Activated CD4-positive, alpha-beta T cell treated with anti-CD3 and anti-CD28 coated beads, Interleukin-2, amount 10 ng/mL, durations not matched to agents 7 days and 5 days (primary cell): ENCODE measurements at regions not wholly inside any gene's neighbourhood (a gene's known extent, or its start where the extent isn't known, plus 50 kb on each side); places are given as distances from the start of the nearest gene placed in this dataset.

ENCODE experiments used
- CTCF ChIA-PET: fragments of 350-600 bp; sonication (Branson Sonifier 250); formaldehyde crosslinking; loops from one replicate; lab custom pipeline; 2021; ENCODE audit warnings: antibody characterized with exemption; lab: Charles Lee
- POLR2A ChIA-PET: fragments of 350-600 bp; sonication (Branson Sonifier 250); formaldehyde crosslinking; loops from one replicate; lab custom pipeline; 2021; ENCODE audit warnings: antibody characterized with exemption; lab: Charles Lee
- DNase-seq: peaks from one replicate; pipeline ENCODE4 v3.0.0-alpha.2; 2020
- H3K27ac Mint-ChIP-seq: one replicate; pipeline ENCODE4 v1.8.0; 2021; ENCODE audit warnings: mild to moderate bottlenecking, moderate library complexity, mixed read lengths
- H3K27me3 Mint-ChIP-seq: one replicate; pipeline ENCODE4 v1.8.0; 2021; ENCODE audit warnings: mixed read lengths
- H3K36me3 Mint-ChIP-seq: one replicate; pipeline ENCODE4 v1.8.0; 2021; ENCODE audit warnings: low read depth, mixed read lengths
- H3K4me1 Mint-ChIP-seq: one replicate; pipeline ENCODE4 v1.8.0; 2021; ENCODE audit warnings: mixed read lengths
- H3K4me3 Mint-ChIP-seq: one replicate; pipeline ENCODE4 v1.8.0; 2021; ENCODE audit warnings: mild to moderate bottlenecking, moderate library complexity, mixed read lengths
- H3K9me3 Mint-ChIP-seq: one replicate; pipeline ENCODE4 v1.8.0; 2021; ENCODE audit warnings: mixed read lengths

DNA sequence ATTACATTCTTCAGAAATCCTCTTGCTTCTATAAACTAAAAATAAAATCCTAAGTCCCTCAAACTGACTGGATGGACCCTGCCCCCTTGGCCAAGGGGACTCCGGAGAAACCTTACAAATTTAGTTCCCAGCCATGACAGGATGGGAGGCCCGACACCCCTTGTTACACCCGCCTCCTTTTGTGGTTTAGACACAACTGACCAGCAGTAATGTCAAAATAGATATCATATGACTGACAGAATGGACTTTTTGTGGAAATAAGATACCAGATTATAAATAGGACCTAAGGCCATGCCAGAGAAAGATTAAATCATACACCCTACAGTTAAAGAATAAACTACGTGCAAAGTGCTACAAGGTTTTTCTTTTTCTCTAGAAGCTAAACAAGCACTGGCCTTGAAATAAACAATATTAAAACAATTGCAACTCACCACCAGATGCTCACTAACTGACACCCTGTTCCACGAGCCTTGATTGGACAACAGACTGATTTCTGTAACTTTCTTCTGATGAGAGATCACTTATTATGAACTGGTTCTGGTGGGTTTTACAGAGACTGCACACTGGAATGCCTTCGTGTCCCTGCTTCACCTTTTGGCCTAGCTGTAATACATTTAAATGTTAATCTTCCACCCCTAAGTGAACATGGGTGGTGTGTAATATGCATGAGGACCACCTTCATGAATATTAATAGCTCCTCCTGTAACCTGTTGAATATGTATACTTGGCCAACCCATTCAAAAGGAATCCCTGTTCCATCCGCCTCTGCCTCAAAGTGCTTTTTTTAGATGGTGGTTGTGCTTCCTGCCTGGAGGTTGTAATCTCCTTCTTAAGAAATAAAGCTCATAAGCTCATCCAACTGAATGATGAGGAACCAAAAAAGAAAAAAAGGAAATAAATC is 99.6 kb downstream of the ODF2L start:
- Mint-ChIP-seq H3K27ac (no peak overlapping the region), H3K4me1 (no peaks in the 10 kb centered on the region), H3K36me3 (no peaks in the 10 kb centered on the region), H3K4me3 (no peak overlapping the region), H3K27me3 (peaks cover 3% of the 10 kb centered on the region), H3K9me3 (peaks cover 3% of the 10 kb centered on the region)
- POLR2A ChIA-PET: no interaction called here
- CTCF ChIA-PET: no interaction called here
- no peak for DNase-seq

- Mint-ChIP-seq H3K27me3 (peaks cover 2% of the 10 kb centered on the region), H3K9me3 (no peaks in the 10 kb centered on the region), H3K4me3 (no peak overlapping the region), H3K36me3 (no peaks in the 10 kb centered on the region), H3K27ac (no peak overlapping the region), H3K4me1 (no peaks in the 10 kb centered on the region)
- POLR2A ChIA-PET: no interaction called here
- CTCF ChIA-PET: no interaction called here
- DNase-seq: no peak
Observed at GRCh38 chr1:86289746-86290145, 106.4 kb downstream of the ODF2L start.

DNA sequence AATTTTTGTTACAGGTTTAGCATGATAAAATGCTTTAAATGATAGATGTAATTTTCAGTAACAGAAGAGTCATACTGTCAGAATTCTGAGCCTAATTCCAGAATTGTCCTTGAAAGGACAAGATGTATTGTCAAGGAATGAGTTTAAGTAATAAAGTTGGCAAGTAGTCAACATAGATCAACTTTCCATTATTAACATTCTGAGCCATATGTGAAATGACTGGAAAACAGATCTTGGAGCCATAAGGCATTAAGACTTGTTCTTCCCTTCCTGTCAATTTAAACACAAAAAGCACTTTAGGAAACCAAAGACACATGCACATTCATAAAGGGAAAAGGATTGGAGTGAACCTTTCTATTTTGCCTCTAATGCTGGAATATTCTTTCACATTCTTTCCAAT is 107.0 kb downstream of the ODF2L start:
- Mint-ChIP-seq H3K4me3 (no peak overlapping the region), H3K27ac (no peak overlapping the region), H3K27me3 (peaks cover 2% of the 10 kb centered on the region), H3K36me3 (no peaks in the 10 kb centered on the region), H3K9me3 (no peaks in the 10 kb centered on the region), H3K4me1 (no peaks in the 10 kb centered on the region)
- DNase-seq: no peak
- POLR2A ChIA-PET: no interaction called here
- CTCF ChIA-PET: no interaction called here

- Mint-ChIP-seq H3K27me3 (peaks cover 2% of the 10 kb centered on the region), H3K4me3 (no peak overlapping the region), H3K27ac (no peak overlapping the region), H3K9me3 (no peaks in the 10 kb centered on the region), H3K4me1 (no peaks in the 10 kb centered on the region), H3K36me3 (no peaks in the 10 kb centered on the region)
- CTCF ChIA-PET: no interaction called here
- DNase-seq: no peak
- POLR2A ChIA-PET: interaction anchor here (0.6 kb wide), 1 partner anchor 144 kb away, joined by 3 read pairs; no protein-coding TSS in a partner anchor
Observed at GRCh38 chr1:86288586-86289147, 107.5 kb downstream of the ODF2L start.

- no peak overlapping the region for H3K4me3 Mint-ChIP-seq
- H3K4me1 Mint-ChIP-seq: no peaks in the 10 kb centered on the region
- ChIA-PET POLR2A (no interaction called here), CTCF (no interaction called here)
- no peak overlapping the region for H3K27ac Mint-ChIP-seq
- no peak for DNase-seq
- no peaks in the 10 kb centered on the region for H3K9me3 Mint-ChIP-seq
- no peaks in the 10 kb centered on the region for H3K27me3 Mint-ChIP-seq
- no peaks in the 10 kb centered on the region for H3K36me3 Mint-ChIP-seq
Observed at GRCh38 chr1:86285796-86286195, 110.3 kb downstream of the ODF2L start.

DNA sequence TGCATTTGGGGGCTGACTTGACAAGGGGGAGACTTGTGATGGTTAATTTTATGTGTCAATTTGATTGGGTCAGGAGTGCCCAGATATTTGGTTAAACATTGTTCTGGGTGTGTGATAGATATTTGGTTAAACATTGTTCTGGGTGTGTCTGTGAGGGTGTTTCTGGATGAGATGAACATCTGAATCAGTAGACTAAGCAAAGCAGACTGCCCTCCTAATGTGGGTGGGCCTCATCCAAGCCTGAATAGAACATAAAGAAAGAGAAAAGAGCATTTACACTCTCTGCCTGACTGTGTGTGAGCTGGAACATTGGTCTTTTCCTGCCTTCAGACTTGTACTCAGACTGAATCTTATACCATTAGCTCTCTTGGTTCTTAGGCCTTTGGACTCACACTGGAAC is 113.5 kb downstream of the ODF2L start:
- CTCF ChIA-PET: no interaction called here
- H3K36me3 Mint-ChIP-seq: no peaks in the 10 kb centered on the region

DNA sequence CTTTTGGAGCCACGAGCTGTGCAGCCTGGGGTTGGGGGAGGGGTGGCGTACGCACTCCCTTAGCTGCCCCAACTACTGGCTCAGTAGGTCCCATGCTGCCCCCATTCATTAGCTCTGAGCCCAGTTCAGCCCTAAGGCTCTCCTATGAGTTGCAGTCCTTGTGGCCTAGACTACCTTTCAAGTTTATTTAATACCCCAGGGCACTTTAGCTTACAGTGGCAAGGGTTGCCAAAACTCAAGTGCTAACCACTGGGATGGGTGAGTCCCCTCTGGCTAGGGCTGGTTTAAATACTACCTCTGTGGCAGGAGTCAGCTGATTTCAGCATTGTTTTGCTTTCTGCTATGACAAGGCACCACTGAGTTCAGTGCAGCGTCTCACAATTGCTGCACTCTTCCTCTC is 118.2 kb downstream of the ODF2L start:
- H3K27me3 Mint-ChIP-seq: no peaks in the 10 kb centered on the region
- no peak overlapping the region for H3K4me3 Mint-ChIP-seq
- no peaks in the 10 kb centered on the region for H3K4me1 Mint-ChIP-seq
- ChIA-PET CTCF (no interaction called here), POLR2A (no interaction called here)
- no peak overlapping the region for H3K27ac Mint-ChIP-seq
- H3K9me3 Mint-ChIP-seq: no peaks in the 10 kb centered on the region
- no peak for DNase-seq
- no peaks in the 10 kb centered on the region for H3K36me3 Mint-ChIP-seq

More for the DNA sequence above, 113.5 kb downstream of the ODF2L start:
- H3K4me1 Mint-ChIP-seq: no peaks in the 10 kb centered on the region
- H3K27me3 Mint-ChIP-seq: no peaks in the 10 kb centered on the region
- H3K4me3 Mint-ChIP-seq: no peak overlapping the region
- POLR2A ChIA-PET: interaction anchor here (0.6 kb wide), 1 partner anchor 88 kb away, joined by 8 read pairs; no protein-coding TSS in a partner anchor
- H3K27ac Mint-ChIP-seq: no peak overlapping the region
- no peaks in the 10 kb centered on the region for H3K9me3 Mint-ChIP-seq
- no peak for DNase-seq

DNA sequence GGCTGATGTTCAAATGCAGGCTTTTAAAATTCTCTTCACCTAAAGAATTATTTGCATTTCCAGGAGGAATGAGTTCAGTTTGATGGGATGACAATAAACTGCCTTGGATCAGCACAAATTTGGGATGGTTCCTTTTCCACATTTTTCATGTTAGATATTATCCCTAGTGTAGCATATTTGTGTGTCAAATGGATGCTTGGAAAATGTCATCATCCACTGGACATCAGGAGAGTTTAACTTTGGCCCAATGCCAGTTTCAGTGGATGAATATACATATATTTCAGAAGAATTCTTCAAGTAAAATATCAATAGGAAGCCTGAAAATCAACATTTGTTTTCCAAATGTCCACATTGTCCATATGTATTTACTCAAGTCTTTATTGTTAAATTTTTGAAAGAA is 116.5 kb upstream of the COL24A1 start:
- Mint-ChIP-seq H3K27ac (no peak overlapping the region), H3K36me3 (no peaks in the 10 kb centered on the region), H3K4me3 (no peak overlapping the region), H3K27me3 (no peaks in the 10 kb centered on the region), H3K4me1 (no peaks in the 10 kb centered on the region), H3K9me3 (no peaks in the 10 kb centered on the region)
- POLR2A ChIA-PET: no interaction called here
- no peak for DNase-seq
- CTCF ChIA-PET: no interaction called here

GRCh38 chr1:86272083-86272482 is 115.5 kb upstream of the COL24A1 start:
- Mint-ChIP-seq H3K27ac (no peak overlapping the region), H3K27me3 (no peaks in the 10 kb centered on the region), H3K4me1 (no peaks in the 10 kb centered on the region), H3K4me3 (no peak overlapping the region), H3K36me3 (no peaks in the 10 kb centered on the region), H3K9me3 (no peaks in the 10 kb centered on the region)
- POLR2A ChIA-PET: no interaction called here
- CTCF ChIA-PET: no interaction called here
- no peak for DNase-seq

- no peaks in the 10 kb centered on the region for H3K4me1 Mint-ChIP-seq
- H3K27ac Mint-ChIP-seq: no peak overlapping the region
- DNase-seq: no peak
- no peak overlapping the region for H3K4me3 Mint-ChIP-seq
- ChIA-PET CTCF (no interaction called here), POLR2A (no interaction called here)
- H3K36me3 Mint-ChIP-seq: no peaks in the 10 kb centered on the region
- no peaks in the 10 kb centered on the region for H3K27me3 Mint-ChIP-seq
- H3K9me3 Mint-ChIP-seq: no peaks in the 10 kb centered on the region
Observed at GRCh38 chr1:86271046-86271445, 114.5 kb upstream of the COL24A1 start.

GRCh38 chr1:86263101-86263500 is 106.5 kb upstream of the COL24A1 start:
- Mint-ChIP-seq H3K27me3 (no peaks in the 10 kb centered on the region), H3K9me3 (no peaks in the 10 kb centered on the region), H3K4me1 (no peaks in the 10 kb centered on the region), H3K27ac (no peak overlapping the region), H3K4me3 (no peak overlapping the region), H3K36me3 (no peaks in the 10 kb centered on the region)
- CTCF ChIA-PET: no interaction called here
- POLR2A ChIA-PET: no interaction called here
- DNase-seq: no peak

GRCh38 chr1:86260476-86260875 is 103.9 kb upstream of the COL24A1 start:
- no peaks in the 10 kb centered on the region for H3K9me3 Mint-ChIP-seq
- H3K4me1 Mint-ChIP-seq: no peaks in the 10 kb centered on the region
- H3K4me3 Mint-ChIP-seq: no peak overlapping the region
- ChIA-PET POLR2A (no interaction called here), CTCF (no interaction called here)
- no peaks in the 10 kb centered on the region for H3K27me3 Mint-ChIP-seq
- no peaks in the 10 kb centered on the region for H3K36me3 Mint-ChIP-seq
- DNase-seq: no peak
- H3K27ac Mint-ChIP-seq: no peak overlapping the region

- H3K27me3 Mint-ChIP-seq: no peaks in the 10 kb centered on the region
- no peaks in the 10 kb centered on the region for H3K36me3 Mint-ChIP-seq
- ChIA-PET POLR2A (no interaction called here), CTCF (no interaction called here)
- H3K4me3 Mint-ChIP-seq: no peak overlapping the region
- no peaks in the 10 kb centered on the region for H3K4me1 Mint-ChIP-seq
- no peaks in the 10 kb centered on the region for H3K9me3 Mint-ChIP-seq
- DNase-seq: no peak
- H3K27ac Mint-ChIP-seq: no peak overlapping the region
Observed at GRCh38 chr1:86259390-86259789, 102.8 kb upstream of the COL24A1 start.
